Transverse colon (tissue), 3 donors: ENCODE measurements at regions not wholly inside any gene's neighbourhood (a gene's known extent, or its start where the extent isn't known, plus 50 kb on each side); places are given as distances from the start of the nearest gene placed in this dataset.

Experiments
- EP300 ChIP-seq: sonication (generic); formaldehyde crosslinking; IDR thresholded peaks from one replicate; pipeline ENCODE4 v1.6.1; 2017; ENCODE audit warnings: antibody characterized with exemption, low read depth
- TF ChIP-seq, protein P1 (sequence below), 5 experiments: fragments of 200-600 bp in 3 of 5; fragments of 450-650 bp in 2 of 5; sonication (generic) in 3 of 5; IDR thresholded peaks; 1 replicate in 2 of 5; 2 replicates in 3 of 5; pipeline ENCODE4 v1.5.1; 2016 to 2017; ENCODE audit warnings: antibody characterized with exemption in 5 of 5, inconsistent platforms in 3 of 5, mild to moderate bottlenecking in 2 of 5, moderate library complexity in 1 of 5

DNA sequence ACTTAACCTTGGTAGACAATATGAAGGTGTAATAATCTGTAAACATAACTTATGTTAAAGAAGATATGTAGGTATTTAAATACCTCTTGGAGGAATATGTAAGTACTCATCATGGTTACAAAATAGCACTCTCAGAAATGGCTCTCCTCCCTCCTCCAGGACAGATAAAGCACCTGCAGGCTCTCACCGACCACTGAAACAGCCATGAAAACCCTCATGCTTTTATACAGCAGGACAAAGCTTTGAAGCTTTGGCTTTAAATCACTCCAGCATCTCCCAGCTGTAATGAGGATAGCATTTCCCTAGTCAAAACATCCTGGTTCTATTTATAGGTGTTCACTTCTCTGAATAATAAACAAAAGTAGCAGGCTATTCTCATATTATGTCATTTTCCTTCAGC is 69.1 kb upstream of the PMFBP1 start:
- TF ChIP-seq, protein P1, sequence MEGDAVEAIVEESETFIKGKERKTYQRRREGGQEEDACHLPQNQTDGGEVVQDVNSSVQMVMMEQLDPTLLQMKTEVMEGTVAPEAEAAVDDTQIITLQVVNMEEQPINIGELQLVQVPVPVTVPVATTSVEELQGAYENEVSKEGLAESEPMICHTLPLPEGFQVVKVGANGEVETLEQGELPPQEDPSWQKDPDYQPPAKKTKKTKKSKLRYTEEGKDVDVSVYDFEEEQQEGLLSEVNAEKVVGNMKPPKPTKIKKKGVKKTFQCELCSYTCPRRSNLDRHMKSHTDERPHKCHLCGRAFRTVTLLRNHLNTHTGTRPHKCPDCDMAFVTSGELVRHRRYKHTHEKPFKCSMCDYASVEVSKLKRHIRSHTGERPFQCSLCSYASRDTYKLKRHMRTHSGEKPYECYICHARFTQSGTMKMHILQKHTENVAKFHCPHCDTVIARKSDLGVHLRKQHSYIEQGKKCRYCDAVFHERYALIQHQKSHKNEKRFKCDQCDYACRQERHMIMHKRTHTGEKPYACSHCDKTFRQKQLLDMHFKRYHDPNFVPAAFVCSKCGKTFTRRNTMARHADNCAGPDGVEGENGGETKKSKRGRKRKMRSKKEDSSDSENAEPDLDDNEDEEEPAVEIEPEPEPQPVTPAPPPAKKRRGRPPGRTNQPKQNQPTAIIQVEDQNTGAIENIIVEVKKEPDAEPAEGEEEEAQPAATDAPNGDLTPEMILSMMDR (IDR thresholded peaks at IDR 0.05) = no peak
- no peak for TF ChIP-seq EP300
